ENCODE measurements at regions not wholly inside any gene's neighbourhood (a gene's known extent, or its start where the extent isn't known, plus 50 kb on each side); places are given as distances from the start of the nearest gene placed in this dataset.

DNA sequence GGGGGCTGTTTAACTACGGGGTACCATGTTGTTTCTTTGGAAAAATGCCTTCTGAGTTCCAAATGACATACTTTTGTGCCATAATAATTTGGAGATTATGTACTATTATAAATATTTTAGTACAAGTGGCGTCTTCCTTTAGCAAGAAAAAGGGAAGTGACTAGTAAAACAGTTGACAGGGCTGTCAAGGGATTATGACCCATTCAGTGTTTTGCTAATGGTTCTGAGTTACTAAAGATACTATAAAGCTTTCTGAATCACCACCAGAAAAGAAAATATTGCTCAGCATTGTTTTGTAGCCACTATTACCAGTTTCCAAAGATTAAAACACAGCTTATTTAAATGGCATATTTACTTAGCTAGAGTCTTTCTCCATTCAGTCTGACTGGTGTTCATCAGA lies 334.9 kb downstream of the SNAPC1 start:
- no TSS peak for BruUV-seq (replicated peaks)

More for the DNA sequence above, 334.9 kb downstream of the SNAPC1 start:
- DNase-seq (ENCODE audit: extremely low read depth in 1 of 4, low spot score in 3 of 4) = no peak
- no peak for FAIRE-seq
- no peaks in the 10 kb centered on the region for H3K79me2 ChIP-seq (ENCODE audit: control insufficient read depth, insufficient read depth, low read length)
- intact Hi-C loops (cut with micrococcal nuclease) = no loop called here
- no peaks in the 10 kb centered on the region for H3K27me3 ChIP-seq (ENCODE audit: control insufficient read depth in 2 of 2, insufficient read depth in 2 of 2, low read length in 2 of 2)
- CTCF ChIA-PET (ENCODE audit: low intra/inter-chr PET ratio) = no interaction called here
- no peaks in the 10 kb centered on the region for H4K20me1 ChIP-seq (replicated peaks; ENCODE audit: control insufficient read depth, insufficient read depth, low read length)
- no peak overlapping the region for H3K27ac ChIP-seq (ENCODE audit: extremely low read depth, low read depth, low read length)
- no peak overlapping the region for H2AFZ ChIP-seq (ENCODE audit: low read depth, low read length)
- no peak overlapping the region for H3K9ac ChIP-seq (ENCODE audit: insufficient read depth in 1 of 2, low read depth in 2 of 2, low read length in 2 of 2)
- no peaks in the 10 kb centered on the region for H3K9me1 ChIP-seq (ENCODE audit: control insufficient read depth, insufficient read depth, low read length)
- H3K4me2 ChIP-seq (ENCODE audit: insufficient read depth, low read length) = no peak overlapping the region
- TF ChIP-seq, protein P1, sequence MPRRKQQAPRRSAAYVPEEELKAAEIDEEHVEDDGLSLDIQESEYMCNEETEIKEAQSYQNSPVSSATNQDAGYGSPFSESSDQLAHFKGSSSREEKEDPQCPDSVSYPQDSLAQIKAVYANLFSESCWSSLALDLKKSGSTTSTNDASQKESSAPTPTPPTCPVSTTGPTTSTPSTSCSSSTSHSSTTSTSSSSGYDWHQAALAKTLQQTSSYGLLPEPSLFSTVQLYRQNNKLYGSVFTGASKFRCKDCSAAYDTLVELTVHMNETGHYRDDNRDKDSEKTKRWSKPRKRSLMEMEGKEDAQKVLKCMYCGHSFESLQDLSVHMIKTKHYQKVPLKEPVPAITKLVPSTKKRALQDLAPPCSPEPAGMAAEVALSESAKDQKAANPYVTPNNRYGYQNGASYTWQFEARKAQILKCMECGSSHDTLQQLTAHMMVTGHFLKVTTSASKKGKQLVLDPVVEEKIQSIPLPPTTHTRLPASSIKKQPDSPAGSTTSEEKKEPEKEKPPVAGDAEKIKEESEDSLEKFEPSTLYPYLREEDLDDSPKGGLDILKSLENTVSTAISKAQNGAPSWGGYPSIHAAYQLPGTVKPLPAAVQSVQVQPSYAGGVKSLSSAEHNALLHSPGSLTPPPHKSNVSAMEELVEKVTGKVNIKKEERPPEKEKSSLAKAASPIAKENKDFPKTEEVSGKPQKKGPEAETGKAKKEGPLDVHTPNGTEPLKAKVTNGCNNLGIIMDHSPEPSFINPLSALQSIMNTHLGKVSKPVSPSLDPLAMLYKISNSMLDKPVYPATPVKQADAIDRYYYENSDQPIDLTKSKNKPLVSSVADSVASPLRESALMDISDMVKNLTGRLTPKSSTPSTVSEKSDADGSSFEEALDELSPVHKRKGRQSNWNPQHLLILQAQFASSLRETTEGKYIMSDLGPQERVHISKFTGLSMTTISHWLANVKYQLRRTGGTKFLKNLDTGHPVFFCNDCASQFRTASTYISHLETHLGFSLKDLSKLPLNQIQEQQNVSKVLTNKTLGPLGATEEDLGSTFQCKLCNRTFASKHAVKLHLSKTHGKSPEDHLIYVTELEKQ (CRISPR knock-in tag; IDR thresholded peaks at IDR 0.05) = no peak
- 0 out of 2 replicates have a peak, but pooled peaks have one; percentile 6 for TF ChIP-seq SPI1 (IDR thresholded peaks at IDR 0.05; ENCODE audit: borderline replicate concordance, low read depth, low read length)
- H3K4me3 ChIP-seq = no peak overlapping the region
- ATAC-seq = no peak
- POLR2A ChIA-PET = no interaction called here
- in situ Hi-C loops (cut with MboI) = no loop called here
- H3K36me3 ChIP-seq (ENCODE audit: control insufficient read depth, insufficient read depth, low read length) = no peaks in the 10 kb centered on the region
- H3K4me1 ChIP-seq (replicated peaks in 1 of 2; ENCODE audit: control insufficient read depth in 2 of 2, insufficient read depth in 2 of 2, low read length in 2 of 2) = no peaks in the 10 kb centered on the region
- no peaks in the 10 kb centered on the region for H3K9me3 ChIP-seq (replicated peaks; ENCODE audit: control insufficient read depth, insufficient read depth, low read depth, low read length)
- WGBS (ENCODE audit: insufficient coverage, low coverage, missing lambda C conversion rate) = 5% methylated on average over 2 of the region's 2 CpGs
